HEK293 (cell line): ENCODE measurements at regions not wholly inside any gene's neighbourhood (a gene's known extent, or its start where the extent isn't known, plus 50 kb on each side); places are given as distances from the start of the nearest gene placed in this dataset.
A peak's percentile ranks its signal among the peaks of the same experiment; 100 is the strongest.

Experiments
- CTCF ChIA-PET: fragments of 350-600 bp; formaldehyde crosslinking; extraction: SDS; loops from one replicate; lab custom pipeline; 2021; ENCODE audit warnings: antibody characterized with exemption; lab: Yijun Ruan, JAX
- POLR2A ChIA-PET: fragments of 300-600 bp; formaldehyde crosslinking; extraction: SDS; loops from one replicate; lab custom pipeline; 2020; ENCODE audit warnings: antibody characterized with exemption, inconsistent platforms; lab: Yijun Ruan, JAX
- H3K27ac ChIP-seq: fragments of 200-500 bp; sonication (Bioruptor generic); 2 replicates; pipeline ENCODE4 v1.5.1; 2014; ENCODE audit warnings: low read depth, low read length, control low read depth, inconsistent platforms; ENCODE audit errors: extremely low read depth
- H3K36me3 ChIP-seq, 2 experiments: fragments of 200-500 bp in 1 of 2; sonication (Bioruptor generic) in 1 of 2; 1 replicate in 1 of 2; 2 replicates in 1 of 2; pipeline ENCODE4 v1.5.1; 2014 to 2017; ENCODE audit warnings: inconsistent platforms in 2 of 2, low read length in 2 of 2; ENCODE audit not compliant: control insufficient read depth in 2 of 2, insufficient read depth in 1 of 2
- H3K4me1 ChIP-seq: fragments of 200-500 bp; sonication (Bioruptor generic); 2 replicates; pipeline ENCODE4 v1.5.1; 2014; ENCODE audit warnings: mild to moderate bottlenecking, low read length, inconsistent platforms; ENCODE audit not compliant: control insufficient read depth, insufficient read depth
- H3K4me3 ChIP-seq: 2 replicates; pipeline ENCODE4 v1.5.1; 2011; ENCODE audit warnings: low read depth, mild to moderate bottlenecking, control low read depth, low read length, moderate library complexity
- H3K9me3 ChIP-seq: fragments of 200-500 bp; sonication (Bioruptor generic); 2 replicates; pipeline ENCODE4 v1.5.1; 2014; ENCODE audit warnings: low read depth, low read length, inconsistent platforms; ENCODE audit not compliant: control insufficient read depth, insufficient read depth
- KLF16 ChIP-seq: fragments of 450-650 bp; formaldehyde crosslinking; IDR thresholded peaks from 2 replicates; pipeline ENCODE4 v1.5.1; 2017; ENCODE audit warnings: missing biosample characterization, missing genetic modification characterization
- SCRT2 ChIP-seq: fragments of 450-650 bp; formaldehyde crosslinking; IDR thresholded peaks from 2 replicates; pipeline ENCODE4 v1.5.1; 2016; ENCODE audit warnings: missing biosample characterization, missing genetic modification characterization
- SP2 ChIP-seq: fragments of 450-650 bp; formaldehyde crosslinking; IDR thresholded peaks from 2 replicates; pipeline ENCODE4 v1.5.1; 2016; ENCODE audit warnings: missing biosample characterization, missing genetic modification characterization
- SP7 ChIP-seq: fragments of 450-650 bp; formaldehyde crosslinking; IDR thresholded peaks from 2 replicates; pipeline ENCODE4 v1.5.1; 2016; ENCODE audit warnings: missing biosample characterization, missing genetic modification characterization
- WT1 ChIP-seq: fragments of 450-650 bp; formaldehyde crosslinking; IDR thresholded peaks from 2 replicates; pipeline ENCODE4 v1.5.1; 2016; ENCODE audit warnings: missing biosample characterization, missing genetic modification characterization
- ZBTB20 ChIP-seq: fragments of 450-650 bp; formaldehyde crosslinking; IDR thresholded peaks from 2 replicates; pipeline ENCODE4 v1.5.1; 2016; ENCODE audit warnings: missing biosample characterization, missing genetic modification characterization
- ZBTB7A ChIP-seq: fragments of 450-650 bp; formaldehyde crosslinking; IDR thresholded peaks from 2 replicates; pipeline ENCODE4 v1.5.1; 2016; ENCODE audit warnings: low read depth, missing biosample characterization, missing genetic modification characterization
- ZNF10 ChIP-seq: fragments of 450-650 bp; formaldehyde crosslinking; IDR thresholded peaks from 2 replicates; pipeline ENCODE4 v1.5.1; 2017; ENCODE audit warnings: missing biosample characterization, missing genetic modification characterization
- ZNF311 ChIP-seq: fragments of 450-650 bp; formaldehyde crosslinking; IDR thresholded peaks from 2 replicates; pipeline ENCODE4 v1.5.1; 2017; ENCODE audit warnings: missing biosample characterization, missing genetic modification characterization, borderline replicate concordance
- ZNF366 ChIP-seq: fragments of 450-650 bp; formaldehyde crosslinking; conservative IDR thresholded peaks from 2 replicates; pipeline ENCODE4 v1.5.1; 2016; ENCODE audit warnings: missing biosample characterization, missing genetic modification characterization
- ZNF473 ChIP-seq: fragments of 450-650 bp; formaldehyde crosslinking; IDR thresholded peaks from 2 replicates; pipeline ENCODE4 v1.5.1; 2017; ENCODE audit warnings: missing biosample characterization, missing genetic modification characterization
- ZNF548 ChIP-seq: fragments of 450-650 bp; formaldehyde crosslinking; IDR thresholded peaks from 2 replicates; pipeline ENCODE4 v1.5.1; 2016; ENCODE audit warnings: missing biosample characterization, missing genetic modification characterization
- ZNF621 ChIP-seq: fragments of 450-650 bp; formaldehyde crosslinking; IDR thresholded peaks from 2 replicates; pipeline ENCODE4 v1.5.1; 2017; ENCODE audit warnings: missing biosample characterization, missing genetic modification characterization
- ZNF629 ChIP-seq: fragments of 450-650 bp; formaldehyde crosslinking; IDR thresholded peaks from 2 replicates; pipeline ENCODE4 v1.5.1; 2017; ENCODE audit warnings: missing biosample characterization, missing genetic modification characterization
- ZNF654 ChIP-seq: fragments of 450-650 bp; formaldehyde crosslinking; IDR thresholded peaks from 2 replicates; pipeline ENCODE4 v1.5.1; 2016; ENCODE audit warnings: low read depth, missing biosample characterization, missing genetic modification characterization
- TF ChIP-seq, protein P1 (sequence below): fragments of 450-650 bp; formaldehyde crosslinking; IDR thresholded peaks from 2 replicates; pipeline ENCODE4 v1.5.1; 2016; ENCODE audit warnings: missing biosample characterization, missing genetic modification characterization
- TF ChIP-seq, protein P2 (sequence below): fragments of 450-650 bp; formaldehyde crosslinking; IDR thresholded peaks from 2 replicates; pipeline ENCODE4 v1.5.1; 2016; ENCODE audit warnings: missing biosample characterization, missing genetic modification characterization
- TF ChIP-seq, protein P3 (sequence below): fragments of 450-650 bp; formaldehyde crosslinking; IDR thresholded peaks from 2 replicates; pipeline ENCODE4 v1.5.1; 2016; ENCODE audit warnings: missing biosample characterization, missing genetic modification characterization
- TF ChIP-seq, protein P4 (sequence below): fragments of 450-650 bp; formaldehyde crosslinking; IDR thresholded peaks from 2 replicates; pipeline ENCODE4 v1.5.1; 2016; ENCODE audit warnings: missing biosample characterization, missing genetic modification characterization
- TF ChIP-seq, protein P5 (sequence below): fragments of 450-650 bp; formaldehyde crosslinking; IDR thresholded peaks from 2 replicates; pipeline ENCODE4 v1.5.1; 2016; ENCODE audit warnings: missing biosample characterization, missing genetic modification characterization

DNA sequence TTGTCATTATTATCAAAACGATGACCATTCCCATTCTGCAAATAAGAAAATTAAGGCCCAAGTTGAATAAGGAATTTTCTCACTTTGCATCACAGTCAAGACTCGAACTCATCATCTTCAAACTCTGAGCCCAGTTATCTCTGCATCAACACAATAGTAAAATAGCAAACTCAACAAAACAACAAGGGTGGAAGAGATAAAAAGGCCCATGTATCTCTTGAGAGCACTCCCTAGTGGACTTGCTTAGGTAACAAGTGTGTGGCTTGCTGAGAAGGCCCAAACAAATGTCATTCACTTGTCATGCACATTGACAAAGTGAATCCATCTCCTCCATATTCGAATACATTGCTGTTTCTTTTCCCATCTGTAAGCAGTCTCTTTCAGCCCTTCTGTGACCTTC is 412.0 kb upstream of the MAF start (continued):
- TF ChIP-seq, protein P1, sequence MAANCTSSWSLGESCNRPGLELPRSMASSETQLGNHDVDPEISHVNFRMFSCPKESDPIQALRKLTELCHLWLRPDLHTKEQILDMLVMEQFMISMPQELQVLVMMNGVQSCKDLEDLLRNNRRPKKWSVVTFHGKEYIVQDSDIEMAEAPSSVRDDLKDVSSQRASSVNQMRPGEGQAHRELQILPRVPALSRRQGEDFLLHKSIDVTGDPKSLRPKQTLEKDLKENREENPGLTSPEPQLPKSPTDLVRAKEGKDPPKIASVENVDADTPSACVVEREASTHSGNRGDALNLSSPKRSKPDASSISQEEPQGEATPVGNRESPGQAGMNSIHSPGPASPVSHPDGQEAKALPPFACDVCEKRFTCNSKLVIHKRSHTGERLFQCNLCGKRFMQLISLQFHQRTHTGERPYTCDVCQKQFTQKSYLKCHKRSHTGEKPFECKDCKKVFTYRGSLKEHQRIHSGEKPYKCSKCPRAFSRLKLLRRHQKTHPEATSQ (tag by site-specific recombination), result no peak
- TF ChIP-seq ZNF548 (tag by site-specific recombination) (no peak), ZNF10 (tag by site-specific recombination) (no peak)

DNA sequence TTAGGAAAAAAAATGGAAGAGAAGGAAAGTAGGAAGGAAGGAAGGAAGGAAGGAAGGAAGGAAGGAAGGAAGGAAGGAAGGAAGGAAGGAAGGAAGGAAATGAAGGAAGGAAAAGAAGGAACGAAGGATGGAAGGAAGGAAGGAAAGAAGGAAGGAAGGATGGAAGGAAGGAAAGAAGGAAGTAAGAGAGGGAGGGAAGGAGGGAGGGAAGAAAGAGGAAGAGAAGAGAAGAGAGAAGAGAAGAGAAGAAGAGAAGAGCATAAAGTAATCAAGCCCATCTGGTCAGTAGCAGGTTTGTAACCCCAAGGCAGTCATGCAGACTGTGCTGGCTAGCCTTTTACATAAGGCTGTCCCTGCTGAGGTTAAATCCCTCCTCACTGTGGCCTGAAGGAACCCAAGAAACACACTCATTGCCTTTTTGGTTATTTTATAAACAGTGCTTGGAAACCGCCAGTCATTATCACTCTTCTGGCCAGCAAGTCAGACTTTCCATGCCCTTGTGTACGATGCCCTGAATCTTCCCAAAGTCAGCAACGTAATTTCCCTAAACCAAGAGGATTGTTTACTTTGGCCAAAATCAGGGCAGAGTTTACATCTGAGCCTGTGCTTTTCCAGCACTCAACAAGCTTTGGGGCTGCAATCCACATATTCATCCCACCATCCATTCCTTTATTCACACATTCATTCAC is 409.6 kb upstream of the MAF start:
- Histone ChIP-seq H3K36me3 (no peaks in the 10 kb centered on the region), H3K4me3 (no peak overlapping the region), H3K27ac (no peak overlapping the region)
- ChIA-PET CTCF (interaction anchor here (0.6 kb wide), 1 partner anchor 254 kb away, joined by 6 read pairs; no protein-coding TSS in a partner anchor), POLR2A (no interaction called here)
- no peak for TF ChIP-seq ZNF473 (tag by site-specific recombination)
- TF ChIP-seq ZNF366, result peak; percentile 60; the same call in 1 of the 2 replicates
- TF ChIP-seq, all 188 proteins: peak for 1
- H3K4me1 ChIP-seq, result peaks cover 7% of the 10 kb centered on the region; the same call in 1 of the 2 replicates
- no peaks in the 10 kb centered on the region for H3K9me3 ChIP-seq

DNA sequence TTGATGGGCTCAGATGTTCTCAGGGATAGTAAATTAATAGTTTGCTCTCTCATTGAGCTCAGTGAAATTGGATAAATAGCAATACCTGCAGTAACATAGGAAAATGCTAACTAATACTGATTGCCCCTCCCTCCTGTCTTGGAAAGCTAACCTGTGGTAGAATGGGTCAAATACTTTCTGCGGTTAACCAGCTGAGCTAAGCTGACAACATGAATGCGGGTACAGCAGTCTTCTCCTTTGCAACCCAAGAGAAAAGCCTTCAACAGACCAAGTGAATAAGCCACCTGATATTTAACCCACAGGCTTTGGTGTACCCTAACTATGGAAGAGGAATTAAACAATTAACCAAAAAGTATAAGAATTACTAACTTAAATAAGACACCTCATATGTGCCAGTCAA is 408.3 kb upstream of the MAF start:
- no peaks in the 10 kb centered on the region for H3K9me3 ChIP-seq
- TF ChIP-seq SP2 (tag by site-specific recombination), result no peak
- TF ChIP-seq ZBTB7A, result no peak
- H3K4me1 ChIP-seq, result peaks cover 7% of the 10 kb centered on the region; the same call in 1 of the 2 replicates
- H3K27ac ChIP-seq, result no peak overlapping the region
- no peak overlapping the region for H3K4me3 ChIP-seq
- ChIA-PET POLR2A (no interaction called here), CTCF (interaction anchor here (2.0 kb wide), 1 partner anchor 8 kb away, joined by 5 read pairs; no protein-coding TSS in a partner anchor)
- no peaks in the 10 kb centered on the region for H3K36me3 ChIP-seq

DNA sequence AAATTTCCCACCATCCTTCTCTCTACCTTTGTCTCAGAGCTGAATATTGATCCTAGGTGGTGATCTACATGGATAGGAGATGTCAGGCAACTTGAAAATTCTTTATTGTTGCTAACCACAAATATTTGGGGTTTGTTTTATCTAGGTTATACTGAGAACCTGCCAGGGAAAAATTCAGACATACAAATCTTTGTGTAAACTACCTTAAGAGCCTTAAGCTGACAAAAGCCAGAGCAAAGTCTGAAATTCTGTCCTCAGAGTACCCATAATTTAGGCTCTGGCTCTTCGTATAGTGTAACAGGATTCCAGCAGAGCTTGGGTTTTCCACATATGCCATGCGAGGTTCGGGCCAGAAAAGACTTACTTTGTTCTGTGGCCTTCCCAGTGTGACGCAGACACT is 406.7 kb upstream of the MAF start:
- H3K4me1 ChIP-seq, result peaks cover 7% of the 10 kb centered on the region; the same call in 1 of the 2 replicates
- H3K9me3 ChIP-seq, result no peaks in the 10 kb centered on the region
- H3K27ac ChIP-seq, result no peak overlapping the region
- H3K36me3 ChIP-seq, result no peaks in the 10 kb centered on the region
- TF ChIP-seq, protein P2, sequence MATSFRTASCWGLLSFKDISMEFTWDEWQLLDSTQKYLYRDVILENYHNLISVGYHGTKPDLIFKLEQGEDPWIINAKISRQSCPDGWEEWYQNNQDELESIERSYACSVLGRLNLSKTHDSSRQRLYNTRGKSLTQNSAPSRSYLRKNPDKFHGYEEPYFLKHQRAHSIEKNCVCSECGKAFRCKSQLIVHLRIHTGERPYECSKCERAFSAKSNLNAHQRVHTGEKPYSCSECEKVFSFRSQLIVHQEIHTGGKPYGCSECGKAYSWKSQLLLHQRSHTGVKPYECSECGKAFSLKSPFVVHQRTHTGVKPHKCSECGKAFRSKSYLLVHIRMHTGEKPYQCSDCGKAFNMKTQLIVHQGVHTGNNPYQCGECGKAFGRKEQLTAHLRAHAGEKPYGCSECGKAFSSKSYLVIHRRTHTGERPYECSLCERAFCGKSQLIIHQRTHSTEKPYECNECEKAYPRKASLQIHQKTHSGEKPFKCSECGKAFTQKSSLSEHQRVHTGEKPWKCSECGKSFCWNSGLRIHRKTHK (tag by site-specific recombination), result no peak
- TF ChIP-seq, protein P3, sequence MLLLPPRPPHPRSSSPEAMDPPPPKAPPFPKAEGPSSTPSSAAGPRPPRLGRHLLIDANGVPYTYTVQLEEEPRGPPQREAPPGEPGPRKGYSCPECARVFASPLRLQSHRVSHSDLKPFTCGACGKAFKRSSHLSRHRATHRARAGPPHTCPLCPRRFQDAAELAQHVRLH (tag by site-specific recombination), result no peak
- TF ChIP-seq ZBTB20 (no peak), KLF16 (no peak), WT1 (no peak), ZNF629 (tag by site-specific recombination) (no peak), SP7 (tag by site-specific recombination) (no peak), SCRT2 (tag by site-specific recombination) (no peak), ZNF621 (tag by site-specific recombination) (no peak), ZNF311 (tag by site-specific recombination) (no peak), ZNF654 (no peak)
- TF ChIP-seq, protein P4, sequence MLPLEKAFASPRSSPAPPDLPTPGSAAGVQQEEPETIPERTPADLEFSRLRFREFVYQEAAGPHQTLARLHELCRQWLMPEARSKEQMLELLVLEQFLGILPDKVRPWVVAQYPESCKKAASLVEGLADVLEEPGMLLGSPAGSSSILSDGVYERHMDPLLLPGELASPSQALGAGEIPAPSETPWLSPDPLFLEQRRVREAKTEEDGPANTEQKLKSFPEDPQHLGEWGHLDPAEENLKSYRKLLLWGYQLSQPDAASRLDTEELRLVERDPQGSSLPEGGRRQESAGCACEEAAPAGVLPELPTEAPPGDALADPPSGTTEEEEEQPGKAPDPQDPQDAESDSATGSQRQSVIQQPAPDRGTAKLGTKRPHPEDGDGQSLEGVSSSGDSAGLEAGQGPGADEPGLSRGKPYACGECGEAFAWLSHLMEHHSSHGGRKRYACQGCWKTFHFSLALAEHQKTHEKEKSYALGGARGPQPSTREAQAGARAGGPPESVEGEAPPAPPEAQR (tag by site-specific recombination), result no peak
- TF ChIP-seq, protein P1 (tag by site-specific recombination), result no peak
- TF ChIP-seq, protein P5, sequence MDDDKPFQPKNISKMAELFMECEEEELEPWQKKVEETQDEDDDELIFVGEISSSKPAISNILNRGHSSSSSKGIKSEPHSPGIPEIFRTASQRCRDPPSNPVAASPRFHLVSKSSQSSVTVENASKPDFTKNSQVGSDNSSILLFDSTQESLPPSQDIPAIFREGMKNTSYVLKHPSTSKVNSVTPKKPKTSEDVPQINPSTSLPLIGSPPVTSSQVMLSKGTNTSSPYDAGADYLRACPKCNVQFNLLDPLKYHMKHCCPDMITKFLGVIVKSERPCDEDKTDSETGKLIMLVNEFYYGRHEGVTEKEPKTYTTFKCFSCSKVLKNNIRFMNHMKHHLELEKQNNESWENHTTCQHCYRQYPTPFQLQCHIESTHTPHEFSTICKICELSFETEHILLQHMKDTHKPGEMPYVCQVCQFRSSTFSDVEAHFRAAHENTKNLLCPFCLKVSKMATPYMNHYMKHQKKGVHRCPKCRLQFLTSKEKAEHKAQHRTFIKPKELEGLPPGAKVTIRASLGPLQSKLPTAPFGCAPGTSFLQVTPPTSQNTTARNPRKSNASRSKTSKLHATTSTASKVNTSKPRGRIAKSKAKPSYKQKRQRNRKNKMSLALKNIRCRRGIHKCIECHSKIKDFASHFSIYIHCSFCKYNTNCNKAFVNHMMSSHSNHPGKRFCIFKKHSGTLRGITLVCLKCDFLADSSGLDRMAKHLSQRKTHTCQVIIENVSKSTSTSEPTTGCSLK (tag by site-specific recombination), result no peak
- H3K4me3 ChIP-seq, result no peak overlapping the region
- ChIA-PET CTCF (interaction anchor here (0.5 to 2.9 kb wide), 3 partner anchors 10 to 68 kb away, joined by 3 to 12 read pairs (median 5); no protein-coding TSS in a partner anchor), POLR2A (no interaction called here)
